ENCODE measurements at regions not wholly inside any gene's neighbourhood (a gene's known extent, or its start where the extent isn't known, plus 50 kb on each side); places are given as distances from the start of the nearest gene placed in this dataset.
"Not testable (repeated sequence)": the region's sequence is repeated elsewhere in the genome, so short reads cannot be mapped to it uniquely, and the experiment has no call there.

- no peak for DNase-seq (ENCODE audit: low spot score)
Measured at GRCh38 chr6:125354649-125355048, 52.9 kb upstream of the HDDC2 start.

GRCh38 chr6:125356884-125357283 is 55.1 kb upstream of the HDDC2 start:
- DNase-seq (ENCODE audit: low spot score): no peak

GRCh38 chr6:125357515-125358256 is 55.9 kb upstream of the HDDC2 start:
- DNase-seq (ENCODE audit: low spot score): no peak

- DNase-seq (ENCODE audit: low spot score): no peak
Measured at GRCh38 chr6:125358898-125359297, 57.1 kb upstream of the HDDC2 start.

GRCh38 chr6:125361868-125362267 is 60.1 kb upstream of the HDDC2 start:
- no peak for DNase-seq (ENCODE audit: low spot score)

- peak; percentile 37 for DNase-seq (ENCODE audit: low spot score)
Measured at GRCh38 chr6:125363039-125363823, 61.5 kb upstream of the HDDC2 start.

GRCh38 chr6:125363824-125364165 is 62.0 kb upstream of the HDDC2 start:
- no peak for DNase-seq (ENCODE audit: low spot score)

GRCh38 chr6:125365230-125365629 is 63.5 kb upstream of the HDDC2 start:
- no peak for DNase-seq (ENCODE audit: low spot score)

GRCh38 chr6:125367036-125367782 is 65.4 kb upstream of the HDDC2 start:
- no peak for DNase-seq (ENCODE audit: low spot score)

GRCh38 chr6:125370343-125370742 is 68.6 kb upstream of the HDDC2 start:
- DNase-seq (ENCODE audit: low spot score): no peak

GRCh38 chr6:125375013-125375412 is 73.2 kb upstream of the HDDC2 start:
- DNase-seq (ENCODE audit: low spot score): no peak

GRCh38 chr6:125375821-125376220 is 74.1 kb upstream of the HDDC2 start:
- DNase-seq (ENCODE audit: low spot score): no peak

- peak; percentile 3 for DNase-seq (ENCODE audit: low spot score)
Measured at GRCh38 chr6:125377621-125378020, 75.9 kb upstream of the HDDC2 start.

GRCh38 chr6:125379174-125379573 is 77.4 kb upstream of the HDDC2 start:
- DNase-seq (ENCODE audit: low spot score): no peak

GRCh38 chr6:125380474-125380873 is 78.7 kb upstream of the HDDC2 start:
- DNase-seq (ENCODE audit: low spot score): no peak

- not testable (repeated sequence) for DNase-seq (ENCODE audit: low spot score)
Measured at GRCh38 chr6:125386337-125386736, 84.6 kb upstream of the HDDC2 start.

GRCh38 chr6:125392682-125393081 is 90.9 kb upstream of the HDDC2 start:
- DNase-seq (ENCODE audit: low spot score): no peak

- no peak for DNase-seq (ENCODE audit: low spot score)
Measured at GRCh38 chr6:125393449-125393858, 91.7 kb upstream of the HDDC2 start.

GRCh38 chr6:125406741-125407140 is 105.0 kb upstream of the HDDC2 start:
- DNase-seq (ENCODE audit: low spot score): no peak

GRCh38 chr6:125414507-125414906 is 112.7 kb upstream of the HDDC2 start:
- no peak for DNase-seq (ENCODE audit: low spot score)

- no peak for DNase-seq (ENCODE audit: low spot score)
Measured at GRCh38 chr6:125415913-125416312, 114.1 kb upstream of the HDDC2 start.

- DNase-seq (ENCODE audit: low spot score): peak; percentile 63
Measured at GRCh38 chr6:125421836-125422235, 120.1 kb upstream of the HDDC2 start.

GRCh38 chr6:125423047-125423446 is 121.3 kb upstream of the HDDC2 start:
- no peak for DNase-seq (ENCODE audit: low spot score)
